ENCODE measurements at regions not wholly inside any gene's neighbourhood (a gene's known extent, or its start where the extent isn't known, plus 50 kb on each side); places are given as distances from the start of the nearest gene placed in this dataset.

- TF ChIP-seq CTCF (IDR thresholded peaks at IDR 0.05; ENCODE audit: insufficient read depth, low read length) (no peak), POLR2AphosphoS5 (IDR thresholded peaks at IDR 0.05; ENCODE audit: low read depth) (no peak), GABPA (IDR thresholded peaks at IDR 0.05; ENCODE audit: low read depth) (no peak), REST (IDR thresholded peaks at IDR 0.05; ENCODE audit: insufficient replicate concordance, low read depth) (no peak)
Measured at GRCh38 chr10:10045765-10046028, 972.0 kb upstream of the CELF2 start.

All from HL-60 (cell line).